ENCODE measurements at regions not wholly inside any gene's neighbourhood (a gene's known extent, or its start where the extent isn't known, plus 50 kb on each side); places are given as distances from the start of the nearest gene placed in this dataset.

- TF ChIP-seq CBX5 (IDR thresholded peaks at IDR 0.05; ENCODE audit: low read depth) (0 out of 2 replicates have a peak, but pooled peaks have one; percentile 62), KDM1A (IDR thresholded peaks at IDR 0.05; ENCODE audit: borderline replicate concordance) (no peak)
Measured at GRCh38 chr18:51727780-51728179, 530.3 kb upstream of the MEX3C start (continued).

GRCh38 chr18:51731070-51731469 is 533.6 kb upstream of the MEX3C start:
- Histone ChIP-seq H3K27ac (ENCODE audit: control insufficient read depth, insufficient read depth) (no peak overlapping the region), H3K4me2 (ENCODE audit: control insufficient read depth, insufficient read depth) (peak overlapping the region; percentile 44), H3K4me3 (no peak overlapping the region), H4K20me1 (ENCODE audit: control insufficient read depth, insufficient read depth) (no peaks in the 10 kb centered on the region), H3K27me3 (replicated peaks in 1 of 2; ENCODE audit: control insufficient read depth in 2 of 2, insufficient read depth in 2 of 2, low read length in 1 of 2) (no peaks in the 10 kb centered on the region), H3K36me3 (ENCODE audit: control insufficient read depth in 2 of 2, insufficient read depth in 2 of 2, low read length in 1 of 2) (no peaks in the 10 kb centered on the region), H3K4me1 (ENCODE audit: control insufficient read depth, insufficient read depth, low read length) (peaks cover 24% of the 10 kb centered on the region), H3K9me3 (replicated peaks; ENCODE audit: control insufficient read depth, insufficient read depth, low read length) (no peaks in the 10 kb centered on the region), H3K79me2 (ENCODE audit: control insufficient read depth, insufficient read depth, low read length) (no peaks in the 10 kb centered on the region), H3K9ac (ENCODE audit: control insufficient read depth, insufficient read depth, low read length) (no peak overlapping the region), H2AFZ (ENCODE audit: control insufficient read depth, low read depth, low read length) (no peak overlapping the region; the same call in 1 of the 2 replicates)
- ATAC-seq (peak; percentile 61), DNase-seq (ENCODE audit: low read depth, low spot score) (no peak), FAIRE-seq (no peak)
- WGBS (ENCODE audit: insufficient coverage, insufficient replicate concordance, low lambda C conversion rate, missing lambda C conversion rate) = 6% methylated on average over 4 of the region's 4 CpGs
- POLR2A ChIA-PET = interaction anchor here (1.5 kb wide), 1 partner anchor 9 kb away, joined by 3 read pairs; no protein-coding TSS in a partner anchor
- SMC1A ChIA-PET (ENCODE audit: uncharacterized antibody, unreplicated experiment) = interaction anchor here (0.9 to 3.9 kb wide), 15 partner anchors 11 to 274 kb away, joined by 3 to 13 read pairs (median 5); no protein-coding TSS in a partner anchor
- BruUV-seq (replicated peaks) = no TSS peak
- intact Hi-C loops (cut with micrococcal nuclease; ENCODE audit: unreplicated experiment) (no loop called here), in situ Hi-C loops (cut with MboI) (loop anchor here (10.0 kb wide), 1 partner anchor 576 kb away; no protein-coding TSS in a partner anchor)
- RAD21 ChIA-PET (ENCODE audit: unreplicated experiment) = interaction anchor here (0.7 to 3.8 kb wide), 9 partner anchors 15 to 557 kb away, joined by 3 to 19 read pairs (median 4); no protein-coding TSS in a partner anchor
- CTCF ChIA-PET = interaction anchor here (1.3 to 3.9 kb wide), 3 partner anchors 9 to 110 kb away, joined by 5 to 16 read pairs (median 7); no protein-coding TSS in a partner anchor
- TF ChIP-seq RUNX3 (IDR thresholded peaks at IDR 0.05; ENCODE audit: low read length) = no peak
- 0 out of 4 replicates have a peak, but pooled peaks of 1 of the 2 experiments have one; percentile 25 for TF ChIP-seq BHLHE40 (IDR thresholded peaks at IDR 0.05; ENCODE audit: borderline replicate concordance in 1 of 2, low read depth in 2 of 2, low read length in 1 of 2)
- 0 out of 2 replicates have a peak, but pooled peaks have one; percentile 15 for TF ChIP-seq SMARCA5 (IDR thresholded peaks at IDR 0.05)
- peak; percentile 50 to 57; a peak in 3 of 4 replicates for TF ChIP-seq IKZF2 (IDR thresholded peaks at IDR 0.05)
- peak; percentile 52; the same call in 1 of the 2 replicates for TF ChIP-seq ATF7 (IDR thresholded peaks at IDR 0.05; ENCODE audit: low read depth)
- TF ChIP-seq POLR2AphosphoS5 (IDR thresholded peaks at IDR 0.05; ENCODE audit: low read length) = no peak
- TF ChIP-seq, protein P1, sequence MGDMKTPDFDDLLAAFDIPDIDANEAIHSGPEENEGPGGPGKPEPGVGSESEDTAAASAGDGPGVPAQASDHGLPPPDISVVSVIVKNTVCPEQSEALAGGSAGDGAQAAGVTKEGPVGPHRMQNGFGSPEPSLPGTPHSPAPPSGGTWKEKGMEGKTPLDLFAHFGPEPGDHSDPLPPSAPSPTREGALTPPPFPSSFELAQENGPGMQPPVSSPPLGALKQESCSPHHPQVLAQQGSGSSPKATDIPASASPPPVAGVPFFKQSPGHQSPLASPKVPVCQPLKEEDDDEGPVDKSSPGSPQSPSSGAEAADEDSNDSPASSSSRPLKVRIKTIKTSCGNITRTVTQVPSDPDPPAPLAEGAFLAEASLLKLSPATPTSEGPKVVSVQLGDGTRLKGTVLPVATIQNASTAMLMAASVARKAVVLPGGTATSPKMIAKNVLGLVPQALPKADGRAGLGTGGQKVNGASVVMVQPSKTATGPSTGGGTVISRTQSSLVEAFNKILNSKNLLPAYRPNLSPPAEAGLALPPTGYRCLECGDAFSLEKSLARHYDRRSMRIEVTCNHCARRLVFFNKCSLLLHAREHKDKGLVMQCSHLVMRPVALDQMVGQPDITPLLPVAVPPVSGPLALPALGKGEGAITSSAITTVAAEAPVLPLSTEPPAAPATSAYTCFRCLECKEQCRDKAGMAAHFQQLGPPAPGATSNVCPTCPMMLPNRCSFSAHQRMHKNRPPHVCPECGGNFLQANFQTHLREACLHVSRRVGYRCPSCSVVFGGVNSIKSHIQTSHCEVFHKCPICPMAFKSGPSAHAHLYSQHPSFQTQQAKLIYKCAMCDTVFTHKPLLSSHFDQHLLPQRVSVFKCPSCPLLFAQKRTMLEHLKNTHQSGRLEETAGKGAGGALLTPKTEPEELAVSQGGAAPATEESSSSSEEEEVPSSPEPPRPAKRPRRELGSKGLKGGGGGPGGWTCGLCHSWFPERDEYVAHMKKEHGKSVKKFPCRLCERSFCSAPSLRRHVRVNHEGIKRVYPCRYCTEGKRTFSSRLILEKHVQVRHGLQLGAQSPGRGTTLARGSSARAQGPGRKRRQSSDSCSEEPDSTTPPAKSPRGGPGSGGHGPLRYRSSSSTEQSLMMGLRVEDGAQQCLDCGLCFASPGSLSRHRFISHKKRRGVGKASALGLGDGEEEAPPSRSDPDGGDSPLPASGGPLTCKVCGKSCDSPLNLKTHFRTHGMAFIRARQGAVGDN (IDR thresholded peaks at IDR 0.05) = peak; percentile 72; the same call in 1 of the 2 replicates
- TF ChIP-seq CEBPZ (IDR thresholded peaks at IDR 0.05; ENCODE audit: low read depth, low read length) = no peak
- no peak for TF ChIP-seq ZNF622 (IDR thresholded peaks at IDR 0.05)
- TF ChIP-seq ZBED1 (IDR thresholded peaks at IDR 0.05; ENCODE audit: borderline replicate concordance) = no peak
- no peak for TF ChIP-seq SIN3A (IDR thresholded peaks at IDR 0.05; ENCODE audit: low read depth, low read length)
- TF ChIP-seq DPF2 (IDR thresholded peaks at IDR 0.05) = peak; percentile 43; the same call in 1 of the 2 replicates
- TF ChIP-seq MYB (IDR thresholded peaks at IDR 0.05; ENCODE audit: borderline replicate concordance, low read depth, low read length) = no peak
- TF ChIP-seq HDAC6 (IDR thresholded peaks at IDR 0.05; ENCODE audit: unreplicated experiment) = no peak
- TF ChIP-seq KLF5 (IDR thresholded peaks at IDR 0.05; ENCODE audit: partially characterized antibody) = no peak
- 0 out of 2 replicates have a peak, but pooled peaks have one; percentile 58 for TF ChIP-seq HDGF (IDR thresholded peaks at IDR 0.05)

Data from GM12878 (cell line).